NCI-H2196 (cell line): ENCODE measurements at regions not wholly inside any gene's neighbourhood (a gene's known extent, or its start where the extent isn't known, plus 50 kb on each side); places are given as distances from the start of the nearest gene placed in this dataset.
"Not testable (repeated sequence)": the region's sequence is repeated elsewhere in the genome, so short reads cannot be mapped to it uniquely, and the experiment has no call there.

Source experiments
- DNase-seq: peaks from one replicate; lab custom pipeline; 2025; ENCODE audit not compliant: unreplicated experiment; lab: John Stamatoyannopoulos, UW

- DNase-seq: no peak
Observed at GRCh38 chr3:191737742-191738141, 276.8 kb downstream of the PYDC2 start.

DNA sequence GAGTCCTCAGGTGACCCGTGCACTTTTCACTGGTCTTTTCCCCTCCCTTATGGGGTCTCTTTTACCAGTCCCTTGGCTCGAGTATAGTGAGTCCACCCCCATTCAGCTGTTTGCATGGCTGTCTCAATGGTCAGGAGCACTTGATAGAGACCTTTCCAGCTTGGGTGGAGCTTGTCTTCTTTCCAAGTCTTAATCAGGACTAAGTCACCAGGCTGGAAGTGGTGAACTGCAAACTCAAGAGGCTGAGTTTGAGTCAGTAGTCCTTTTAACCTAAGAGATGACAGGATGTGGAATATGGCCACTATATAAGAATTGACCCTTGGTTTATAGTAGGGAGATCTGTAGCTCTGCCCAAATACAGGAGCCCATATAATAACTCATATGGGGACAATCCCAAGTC is 279.7 kb downstream of the PYDC2 start:
- DNase-seq: no peak

DNA sequence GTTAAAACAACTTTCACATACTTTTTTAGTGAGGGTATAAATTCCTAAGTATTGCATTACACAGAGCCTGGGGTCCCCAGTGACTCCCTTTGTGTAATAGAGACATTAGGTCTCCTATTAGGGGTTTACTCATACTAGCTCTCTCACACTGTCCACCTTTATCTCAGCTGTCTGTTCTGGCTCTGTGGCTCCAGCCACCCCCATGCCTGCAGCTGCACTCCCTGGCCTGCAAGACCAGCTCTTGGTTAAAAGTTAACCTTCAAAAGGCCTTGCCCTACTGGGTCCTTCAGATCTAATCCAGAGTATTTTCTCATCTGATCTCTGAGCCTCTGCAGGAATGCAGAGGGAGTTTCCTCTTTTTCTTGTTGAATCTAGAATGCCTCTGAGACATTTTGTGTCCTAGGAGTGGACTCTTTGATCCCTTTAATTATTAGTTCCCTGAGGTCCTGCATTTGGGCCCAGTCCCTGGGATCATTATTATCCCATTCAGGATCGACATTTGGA is 280.9 kb downstream of the PYDC2 start:
- not testable (repeated sequence) for DNase-seq

GRCh38 chr3:191743283-191743682 is 282.3 kb downstream of the PYDC2 start:
- DNase-seq: no peak

DNA sequence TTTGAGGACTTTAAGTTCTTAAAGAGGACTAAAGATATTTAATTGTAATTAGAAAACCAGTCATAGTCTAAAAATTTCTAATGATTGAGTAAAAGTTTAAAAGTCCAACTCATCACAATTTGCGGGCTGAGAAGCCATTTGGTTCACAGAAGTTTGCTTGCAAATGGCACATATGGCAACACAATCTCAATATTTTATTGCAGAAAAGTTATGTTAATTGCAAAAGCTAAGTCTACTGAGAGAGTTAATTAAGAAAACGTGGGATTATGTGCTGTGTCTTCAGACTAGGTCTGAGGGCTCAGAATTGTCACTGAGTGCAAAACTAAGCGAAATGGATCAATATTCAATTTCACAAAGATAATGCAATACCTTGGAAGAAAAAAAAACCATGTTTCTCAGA is 289.7 kb downstream of the PYDC2 start:
- no peak for DNase-seq

GRCh38 chr3:191753196-191753595 is 292.2 kb downstream of the PYDC2 start:
- DNase-seq: no peak

GRCh38 chr3:191761906-191762305 is 300.9 kb downstream of the PYDC2 start:
- DNase-seq: no peak

GRCh38 chr3:191762323-191762960 is 301.5 kb downstream of the PYDC2 start:
- no peak for DNase-seq

GRCh38 chr3:191768421-191768820 is 307.5 kb downstream of the PYDC2 start:
- DNase-seq: no peak

- no peak for DNase-seq
Observed at GRCh38 chr3:191770541-191770940, 309.6 kb downstream of the PYDC2 start.

- no peak for DNase-seq
Observed at GRCh38 chr3:191774485-191774884, 313.5 kb downstream of the PYDC2 start.

DNA sequence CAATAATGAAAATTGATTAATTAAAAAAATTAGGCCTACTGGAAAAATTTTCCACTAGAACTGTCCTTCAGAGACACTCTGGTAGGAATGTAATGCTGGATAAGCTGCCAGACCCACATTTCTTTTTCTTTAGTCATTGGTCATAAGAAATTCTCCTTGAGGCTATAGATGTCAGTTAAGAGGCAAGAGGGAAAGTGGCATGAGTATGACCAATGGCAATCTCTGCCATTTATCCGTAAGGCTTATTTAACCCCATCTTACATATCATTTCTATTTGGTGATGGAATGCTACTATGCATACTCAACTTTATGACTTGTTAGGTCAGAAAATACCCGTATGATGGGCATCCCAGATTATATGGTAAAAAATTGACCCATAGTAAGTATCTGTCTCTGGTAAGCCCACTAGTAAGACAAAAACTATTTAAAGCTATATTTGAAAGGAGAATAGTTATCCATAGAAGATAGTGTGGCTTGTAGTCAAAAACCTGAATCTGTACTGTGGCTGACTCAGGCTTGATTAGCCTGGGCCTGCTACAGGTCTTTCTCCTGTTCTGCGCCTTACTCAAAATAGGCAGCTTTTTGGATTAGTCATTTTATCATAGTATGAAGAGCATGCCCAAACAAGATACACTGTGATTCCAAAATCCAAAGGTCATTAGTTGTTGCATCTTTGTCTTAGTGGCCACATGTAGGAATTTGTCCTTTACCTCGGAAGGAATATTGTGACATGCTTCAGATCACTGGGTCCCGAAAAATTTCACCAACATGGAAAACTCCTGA is 314.7 kb downstream of the PYDC2 start:
- no peak for DNase-seq

DNA sequence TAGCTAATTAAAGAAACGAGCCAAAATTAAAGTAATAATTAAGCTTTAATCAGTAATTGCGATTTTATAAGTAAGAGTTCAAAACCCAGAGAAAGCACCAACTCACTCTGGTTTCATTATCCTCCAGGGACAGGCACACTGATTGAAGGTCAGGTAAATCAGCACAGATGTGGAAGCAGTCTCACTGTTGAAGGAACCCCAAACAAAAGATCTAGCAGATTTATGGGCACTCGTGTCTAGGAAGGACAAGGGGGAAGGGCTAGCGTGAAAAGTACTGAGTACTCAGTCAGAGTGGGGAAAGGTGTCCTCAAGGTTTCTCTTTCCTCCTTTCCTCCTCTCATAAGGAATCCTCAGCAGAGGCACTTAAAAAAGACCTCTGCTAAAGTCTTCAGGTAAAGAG is 320.1 kb downstream of the PYDC2 start:
- no peak for DNase-seq

- no peak for DNase-seq
Observed at GRCh38 chr3:191783024-191783423, 322.1 kb downstream of the PYDC2 start.

- no peak for DNase-seq
Observed at GRCh38 chr3:191790934-191791333, 330.0 kb downstream of the PYDC2 start.

GRCh38 chr3:191792580-191792979 is 331.6 kb downstream of the PYDC2 start:
- DNase-seq: no peak

DNA sequence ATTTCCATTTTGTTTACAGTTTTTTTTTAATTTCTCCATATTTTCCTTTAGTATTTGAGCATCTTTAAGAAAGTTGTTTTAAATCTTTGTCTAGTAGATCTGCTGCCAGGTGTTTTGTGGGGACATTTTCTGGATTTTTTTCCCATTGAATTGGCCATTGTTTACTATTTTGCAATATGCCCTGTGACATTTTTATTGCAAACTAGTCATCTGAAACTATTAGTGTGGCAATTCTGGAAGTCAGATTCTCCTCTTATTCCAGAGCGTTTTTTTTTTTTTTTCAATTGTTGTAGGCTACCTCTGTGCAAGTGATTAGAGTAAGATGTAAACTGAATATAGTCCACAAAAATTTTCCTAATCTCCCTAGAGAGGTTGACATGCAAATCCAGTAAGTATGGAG is 334.2 kb downstream of the PYDC2 start:
- no peak for DNase-seq

DNA sequence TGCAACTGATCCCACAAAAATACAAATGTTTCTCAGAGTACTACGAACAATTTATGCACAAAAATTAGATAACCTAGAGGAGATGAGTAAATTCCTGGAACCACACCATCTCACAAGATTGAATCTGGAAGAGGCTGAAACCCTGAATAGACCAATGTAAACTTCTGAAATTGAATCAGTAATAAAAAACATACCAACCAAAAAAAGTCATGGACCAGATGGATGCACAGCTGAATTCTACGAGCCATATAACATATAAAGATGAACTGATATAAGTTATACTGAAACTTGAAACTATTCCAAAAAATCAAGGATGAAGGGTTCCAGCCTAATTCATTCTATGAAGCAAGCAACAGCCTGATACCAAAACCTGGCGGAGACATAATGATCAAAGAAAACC is 336.3 kb downstream of the PYDC2 start:
- DNase-seq: no peak

DNA sequence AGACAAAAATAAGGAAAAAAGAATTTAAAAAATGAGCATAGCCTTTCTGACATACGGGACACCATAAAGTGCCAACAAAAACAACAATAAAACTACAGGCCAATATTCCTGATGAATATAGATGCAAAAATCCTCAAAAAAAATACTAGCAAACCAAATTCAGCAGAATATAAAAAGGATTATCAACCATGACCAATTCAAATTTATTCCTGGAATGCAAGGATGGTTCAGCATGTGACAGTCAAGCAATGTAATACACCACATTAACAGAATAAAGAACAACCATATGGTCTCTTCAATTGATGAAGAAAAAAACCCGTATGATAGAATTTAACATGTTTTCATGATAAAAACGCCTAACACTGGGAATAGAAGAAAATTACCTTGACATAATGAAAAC is 341.7 kb downstream of the PYDC2 start:
- DNase-seq: no peak

- DNase-seq: no peak
Observed at GRCh38 chr3:191804935-191805334, 344.0 kb downstream of the PYDC2 start.

- no peak for DNase-seq
Observed at GRCh38 chr3:191808073-191808472, 347.1 kb downstream of the PYDC2 start.

GRCh38 chr3:191809326-191809949 is 348.5 kb downstream of the PYDC2 start:
- DNase-seq: no peak
